SJSA1 (cell line): ENCODE measurements at regions not wholly inside any gene's neighbourhood (a gene's known extent, or its start where the extent isn't known, plus 50 kb on each side); places are given as distances from the start of the nearest gene placed in this dataset.

Experiments used
- DNase-seq, 2 experiments: peaks; one replicate each; pipeline ENCODE4 v3.0.0-alpha.2; 2015 to 2020; ENCODE audit warnings: low spot score in 2 of 2, low read depth in 1 of 2
- H3K27ac ChIP-seq: fragments of 250-450 bp; sonication (Bioruptor Pico); 2 replicates; pipeline ENCODE4 v1.5.1; 2020; ENCODE audit warnings: mild to moderate bottlenecking, moderate library complexity
- H3K27me3 ChIP-seq: fragments of 250-450 bp; sonication (Bioruptor Pico); replicated peaks from 2 replicates; pipeline ENCODE4 v1.5.1; 2020; ENCODE audit warnings: mild to moderate bottlenecking, moderate library complexity
- H3K36me3 ChIP-seq: fragments of 250-450 bp; sonication (Bioruptor Pico); 2 replicates; pipeline ENCODE4 v1.5.1; 2020; ENCODE audit warnings: mild to moderate bottlenecking
- H3K4me1 ChIP-seq: fragments of 250-450 bp; sonication (Bioruptor Pico); replicated peaks from 2 replicates; pipeline ENCODE4 v1.6.1; 2021; ENCODE audit warnings: mild to moderate bottlenecking
- H3K4me3 ChIP-seq: fragments of 250-450 bp; sonication (Bioruptor Pico); 2 replicates; pipeline ENCODE4 v1.5.1; 2020; ENCODE audit warnings: mild to moderate bottlenecking
- H3K9me3 ChIP-seq: fragments of 250-450 bp; sonication (Bioruptor Pico); replicated peaks from 2 replicates; pipeline ENCODE4 v1.5.1; 2020; ENCODE audit warnings: mild to moderate bottlenecking

GRCh38 chr2:37532503-37532902, 138.9 kb downstream of the CDC42EP3 start:
- no peak overlapping the region for H3K4me3 ChIP-seq
- H3K4me1 ChIP-seq: no peaks in the 10 kb centered on the region
- H3K27ac ChIP-seq: no peak overlapping the region
- no peak for DNase-seq
- H3K36me3 ChIP-seq: no peaks in the 10 kb centered on the region
- no peaks in the 10 kb centered on the region for H3K27me3 ChIP-seq
- H3K9me3 ChIP-seq: no peaks in the 10 kb centered on the region

- DNase-seq: no peak
- no peak overlapping the region for H3K4me3 ChIP-seq
- H3K4me1 ChIP-seq: no peaks in the 10 kb centered on the region
- H3K9me3 ChIP-seq: no peaks in the 10 kb centered on the region
- H3K27me3 ChIP-seq: no peaks in the 10 kb centered on the region
- no peak overlapping the region for H3K27ac ChIP-seq
- H3K36me3 ChIP-seq: no peaks in the 10 kb centered on the region
Observed at GRCh38 chr2:37537316-37537715, 134.1 kb downstream of the CDC42EP3 start.

DNA sequence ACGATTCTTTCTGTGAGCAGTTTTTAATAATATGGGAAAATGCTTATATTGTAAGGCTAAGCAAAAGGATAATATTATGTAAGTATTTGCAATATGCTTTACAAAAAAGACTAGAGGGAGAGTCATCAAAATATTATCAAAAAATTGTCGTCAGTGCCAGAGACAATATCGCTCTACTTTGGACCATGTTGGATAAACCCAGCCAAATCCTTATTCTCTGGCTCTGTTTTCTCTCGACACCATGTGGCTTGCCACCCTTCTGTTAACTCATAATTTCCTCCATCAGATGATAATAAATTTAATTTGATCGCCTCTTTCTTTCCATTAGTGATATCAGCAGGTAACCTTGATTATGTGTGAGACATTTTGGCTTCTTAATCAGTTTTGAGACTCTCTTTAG, 129.9 kb downstream of the CDC42EP3 start:
- Histone ChIP-seq H3K4me3 (no peak overlapping the region), H3K27ac (no peak overlapping the region), H3K4me1 (no peaks in the 10 kb centered on the region), H3K27me3 (no peaks in the 10 kb centered on the region), H3K36me3 (no peaks in the 10 kb centered on the region), H3K9me3 (no peaks in the 10 kb centered on the region)
- DNase-seq: no peak

DNA sequence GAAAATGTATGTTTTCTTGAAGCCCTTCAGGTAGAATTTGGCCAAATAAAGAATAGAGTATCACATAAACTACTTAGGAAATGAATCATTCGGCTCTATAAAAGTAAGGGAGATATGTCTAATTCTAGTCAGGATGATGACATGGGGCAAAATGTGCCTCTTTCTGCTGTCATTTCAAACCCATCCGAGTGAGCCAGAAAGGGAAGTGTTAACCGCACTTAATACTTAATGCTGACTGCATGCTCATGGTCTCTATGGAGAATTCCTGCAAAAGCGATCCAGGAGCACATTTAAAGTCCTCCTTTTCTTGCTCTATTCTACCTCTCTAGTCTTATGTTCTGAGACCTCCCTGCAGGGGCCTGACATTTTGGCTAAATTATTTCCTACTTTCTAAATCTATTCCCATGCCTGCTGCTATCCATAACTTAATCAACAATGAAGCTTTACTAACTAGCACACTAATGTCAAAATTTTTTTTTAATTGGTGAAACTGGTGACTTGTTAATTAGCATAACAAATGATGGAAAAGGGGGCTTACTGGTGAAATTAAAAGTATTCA, 127.4 kb downstream of the CDC42EP3 start:
- Histone ChIP-seq H3K4me3 (no peak overlapping the region), H3K27ac (no peak overlapping the region), H3K9me3 (no peaks in the 10 kb centered on the region), H3K27me3 (no peaks in the 10 kb centered on the region), H3K36me3 (no peaks in the 10 kb centered on the region), H3K4me1 (no peaks in the 10 kb centered on the region)
- DNase-seq: no peak

DNA sequence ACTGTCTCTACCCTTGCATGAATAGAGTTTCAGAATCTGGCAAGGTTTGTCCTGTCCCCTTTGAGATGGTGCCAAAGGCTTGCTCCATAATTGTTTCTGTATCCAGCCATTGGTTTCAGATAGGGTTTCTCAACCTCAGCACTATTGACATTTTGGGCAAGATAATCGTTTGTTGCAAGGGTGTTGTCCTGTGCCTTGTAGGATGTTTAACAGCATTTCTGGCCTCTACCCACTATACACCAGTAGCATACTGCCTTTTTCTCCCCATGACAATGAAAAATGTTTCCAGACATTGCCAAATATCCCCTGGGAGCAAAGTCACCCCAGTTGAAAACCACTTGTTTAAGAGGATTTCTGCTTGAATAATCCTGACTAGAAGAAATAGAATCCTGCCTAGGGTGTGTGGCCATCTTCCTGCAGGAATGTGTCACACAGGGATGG, 126.8 kb downstream of the CDC42EP3 start:
- Histone ChIP-seq H3K9me3 (no peaks in the 10 kb centered on the region), H3K4me1 (no peaks in the 10 kb centered on the region), H3K27me3 (no peaks in the 10 kb centered on the region), H3K27ac (no peak overlapping the region), H3K36me3 (no peaks in the 10 kb centered on the region), H3K4me3 (no peak overlapping the region)
- DNase-seq: no peak

GRCh38 chr2:37549598-37549997, 121.8 kb downstream of the CDC42EP3 start:
- DNase-seq: no peak
- Histone ChIP-seq H3K4me1 (no peaks in the 10 kb centered on the region), H3K9me3 (no peaks in the 10 kb centered on the region), H3K36me3 (no peaks in the 10 kb centered on the region), H3K27me3 (no peaks in the 10 kb centered on the region), H3K4me3 (no peak overlapping the region), H3K27ac (no peak overlapping the region)

GRCh38 chr2:37550190-37550589, 121.3 kb downstream of the CDC42EP3 start:
- no peaks in the 10 kb centered on the region for H3K9me3 ChIP-seq
- H3K4me1 ChIP-seq: no peaks in the 10 kb centered on the region
- no peaks in the 10 kb centered on the region for H3K36me3 ChIP-seq
- no peaks in the 10 kb centered on the region for H3K27me3 ChIP-seq
- H3K27ac ChIP-seq: no peak overlapping the region
- DNase-seq: no peak
- H3K4me3 ChIP-seq: no peak overlapping the region

- no peak for DNase-seq
- Histone ChIP-seq H3K27me3 (no peaks in the 10 kb centered on the region), H3K4me3 (no peak overlapping the region), H3K4me1 (no peaks in the 10 kb centered on the region), H3K9me3 (no peaks in the 10 kb centered on the region), H3K27ac (no peak overlapping the region), H3K36me3 (no peaks in the 10 kb centered on the region)
Observed at GRCh38 chr2:37551783-37552182, 119.7 kb downstream of the CDC42EP3 start.

GRCh38 chr2:37552339-37552738, 119.1 kb downstream of the CDC42EP3 start:
- Histone ChIP-seq H3K9me3 (no peaks in the 10 kb centered on the region), H3K27ac (no peak overlapping the region), H3K36me3 (no peaks in the 10 kb centered on the region), H3K4me3 (no peak overlapping the region), H3K4me1 (no peaks in the 10 kb centered on the region), H3K27me3 (no peaks in the 10 kb centered on the region)
- DNase-seq: no peak

DNA sequence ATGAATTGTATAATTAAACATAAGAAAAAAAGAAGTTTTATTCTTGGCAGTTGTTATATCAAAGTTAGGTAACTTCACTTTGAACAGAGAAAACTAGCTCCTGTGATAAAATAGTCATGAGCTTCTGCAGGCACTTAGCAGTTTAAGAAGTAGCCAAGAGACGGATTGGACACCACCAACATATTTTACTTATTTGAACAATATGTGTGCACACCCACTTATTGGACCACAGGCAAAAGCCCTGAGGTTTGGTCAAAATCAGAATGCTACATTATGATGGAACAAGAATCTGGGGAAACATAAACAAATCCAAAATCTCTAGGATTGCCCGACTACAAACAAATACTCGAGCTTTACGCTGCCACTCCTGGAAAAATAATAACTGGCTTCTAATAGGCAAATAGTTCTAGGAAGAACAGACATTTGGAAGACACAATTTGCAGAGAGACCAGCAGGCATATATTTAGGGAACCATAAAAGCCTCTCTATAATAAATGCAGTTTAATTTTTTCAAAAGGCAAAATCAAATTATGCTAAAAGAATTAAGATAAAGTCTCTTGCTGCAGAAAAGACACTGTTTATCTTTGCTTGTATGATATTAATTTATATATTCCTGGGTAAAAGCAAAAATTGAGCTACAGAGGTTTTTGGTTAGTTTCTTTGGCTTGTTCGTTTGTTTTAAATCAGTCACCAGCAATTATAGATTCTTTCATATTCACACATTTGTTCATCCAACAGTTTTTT, 117.9 kb downstream of the CDC42EP3 start:
- no peak for DNase-seq
- H3K4me1 ChIP-seq: no peaks in the 10 kb centered on the region
- no peak overlapping the region for H3K4me3 ChIP-seq
- no peak overlapping the region for H3K27ac ChIP-seq
- H3K27me3 ChIP-seq: no peaks in the 10 kb centered on the region
- H3K36me3 ChIP-seq: no peaks in the 10 kb centered on the region
- H3K9me3 ChIP-seq: no peaks in the 10 kb centered on the region

GRCh38 chr2:37554155-37554510, 117.3 kb downstream of the CDC42EP3 start:
- Histone ChIP-seq H3K27ac (no peak overlapping the region), H3K36me3 (no peaks in the 10 kb centered on the region), H3K9me3 (no peaks in the 10 kb centered on the region), H3K4me1 (no peaks in the 10 kb centered on the region), H3K27me3 (no peaks in the 10 kb centered on the region), H3K4me3 (no peak overlapping the region)
- no peak for DNase-seq

GRCh38 chr2:37554687-37555086, 116.8 kb downstream of the CDC42EP3 start:
- Histone ChIP-seq H3K27me3 (no peaks in the 10 kb centered on the region), H3K27ac (no peak overlapping the region), H3K4me1 (no peaks in the 10 kb centered on the region), H3K4me3 (no peak overlapping the region), H3K9me3 (no peaks in the 10 kb centered on the region), H3K36me3 (no peaks in the 10 kb centered on the region)
- DNase-seq: no peak

GRCh38 chr2:37555457-37555856, 116.0 kb downstream of the CDC42EP3 start:
- H3K4me3 ChIP-seq: no peak overlapping the region
- no peak overlapping the region for H3K27ac ChIP-seq
- H3K4me1 ChIP-seq: peaks cover 4% of the 10 kb centered on the region; the same call in 1 of the 2 replicates
- H3K9me3 ChIP-seq: no peaks in the 10 kb centered on the region
- no peak for DNase-seq
- H3K27me3 ChIP-seq: no peaks in the 10 kb centered on the region
- H3K36me3 ChIP-seq: no peaks in the 10 kb centered on the region

GRCh38 chr2:37556256-37556655, 115.2 kb downstream of the CDC42EP3 start:
- Histone ChIP-seq H3K27me3 (no peaks in the 10 kb centered on the region), H3K4me1 (peaks cover 10% of the 10 kb centered on the region), H3K9me3 (no peaks in the 10 kb centered on the region), H3K27ac (no peak overlapping the region), H3K4me3 (no peak overlapping the region), H3K36me3 (no peaks in the 10 kb centered on the region)
- no peak for DNase-seq

DNA sequence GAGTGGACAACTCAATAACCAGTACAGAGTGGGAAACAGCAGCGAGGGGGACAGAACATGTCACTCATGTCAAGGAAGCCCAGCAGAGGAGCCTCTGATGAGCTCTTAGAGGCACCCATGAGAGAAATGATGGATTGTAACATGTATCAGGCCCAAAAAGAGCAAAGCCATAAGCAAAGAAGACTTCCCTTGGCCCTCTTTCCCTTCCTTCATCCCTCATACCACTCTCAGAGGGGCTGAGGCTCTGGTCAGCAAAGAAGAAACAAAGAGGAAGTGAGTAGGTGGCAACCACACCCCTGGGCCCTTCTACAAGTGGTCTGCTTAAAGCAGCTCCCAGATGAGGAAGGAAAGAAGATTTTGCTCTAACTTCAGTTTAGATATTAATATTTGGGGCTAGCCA, 112.8 kb downstream of the CDC42EP3 start:
- no peaks in the 10 kb centered on the region for H3K36me3 ChIP-seq
- no peak overlapping the region for H3K27ac ChIP-seq
- H3K4me3 ChIP-seq: no peak overlapping the region
- DNase-seq: no peak
- H3K4me1 ChIP-seq: peaks cover 34% of the 10 kb centered on the region
- no peaks in the 10 kb centered on the region for H3K27me3 ChIP-seq
- no peaks in the 10 kb centered on the region for H3K9me3 ChIP-seq
